Right lobe of liver (tissue), 6 donors: ENCODE measurements at regions not wholly inside any gene's neighbourhood (a gene's known extent, or its start where the extent isn't known, plus 50 kb on each side); places are given as distances from the start of the nearest gene placed in this dataset.

ENCODE experiments used
- ATAC-seq, 4 donors: fragments of 200-7000 bp; cut with Tn5 transposase; one replicate each; pipeline ENCODE4 v1.9.1; 2020; ENCODE audit warnings: mild to moderate bottlenecking in 4 of 4, moderate library complexity in 4 of 4
- DNase-seq, 3 donors: peaks; one replicate each; pipeline ENCODE4 v3.0.0-alpha.2; 2020
- H3K27ac ChIP-seq, 3 donors: fragments of 200-600 bp; one replicate each; pipeline ENCODE4 v1.8.0; 2022
- H3K27me3 ChIP-seq, 2 donors: fragments of 200-600 bp; one replicate each; pipeline ENCODE4 v1.8.0; 2022
- H3K36me3 ChIP-seq, 4 donors: fragments of 200-600 bp; sonication (generic) in 1 of 4; one replicate each; pipeline versions ENCODE4 v1.5.1 to v1.8.0; 2017 to 2022; ENCODE audit warnings: control low read depth in 1 of 4
- H3K4me1 ChIP-seq, 4 donors: fragments of 200-600 bp; sonication (generic) in 1 of 4; one replicate each; pipeline versions ENCODE4 v1.5.1 to v1.8.0; 2017 to 2022; ENCODE audit warnings: control low read depth in 1 of 4
- H3K4me3 ChIP-seq, 3 donors: fragments of 200-600 bp; one replicate each; pipeline ENCODE4 v1.8.0; 2022
- H3K9me3 ChIP-seq, 4 donors: fragments of 200-600 bp; sonication (generic) in 1 of 4; one replicate each; pipeline versions ENCODE4 v1.5.1 to v1.8.0; 2017 to 2022; ENCODE audit warnings: control low read depth in 1 of 4
- POLR2A ChIP-seq: fragments of 450-650 bp; IDR thresholded peaks from one replicate; pipeline ENCODE4 v1.6.1; 2017; ENCODE audit warnings: antibody characterized with exemption, mild to moderate bottlenecking
- WGBS: methylation state at CpG from one replicate; pipeline ENCODE4 v1.1.6; 2018; ENCODE audit warnings: low coverage, low lambda C conversion rate; ENCODE audit not compliant: insufficient coverage; ENCODE audit errors: missing lambda C conversion rate; 5-methylcytosine and 5-hydroxymethylcytosine counted together
- intact Hi-C, 2 donors: fragments of 100-400 bp; cut with DNase I; formaldehyde crosslinking; loops; one replicate each; pipeline versions ENCODE4 v1.11.2 to v1.14.1; 2022
- TF ChIP-seq, protein P1 (sequence below), 4 donors: fragments of 200-600 bp in 3 of 4; fragments of 450-650 bp in 1 of 4; IDR thresholded peaks; one replicate each; pipeline versions ENCODE4 v1.5.1 to v1.8.0; 2016 to 2022; ENCODE audit warnings: antibody characterized with exemption in 4 of 4, mild to moderate bottlenecking in 2 of 4
- donor health status: DM: no; HTN: yes; CAD: no.
- donor health status: DM: no; HTN: no; CAD: no.
- donor health status: DM: no; HTN: no; CAD: no.
- donor health status: DM: no; HTN: yes; CAD: no.
- donor health status: DM: no; HTN: yes; CAD: no.

DNA sequence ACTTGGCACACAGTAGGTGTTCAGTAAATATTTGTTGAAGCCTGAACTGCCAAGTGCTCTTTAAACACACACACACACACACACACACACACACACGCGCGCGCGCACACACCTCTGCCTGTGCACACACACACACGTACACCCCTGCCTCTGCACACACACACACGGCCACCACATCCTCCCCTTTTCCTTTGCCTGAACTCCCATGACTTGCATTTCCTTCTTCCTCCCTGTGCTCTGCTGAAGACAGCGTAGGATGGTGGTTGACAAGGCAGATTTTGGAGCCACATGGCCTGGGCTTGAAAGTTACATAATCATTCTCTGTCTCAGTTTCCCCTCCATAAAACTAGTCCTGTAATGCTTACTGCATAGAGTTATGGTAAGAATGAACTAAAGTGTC is 712.3 kb downstream of the PTPRU start:
- Histone ChIP-seq H3K4me1 (no peaks in the 10 kb centered on the region), H3K27ac (no peak overlapping the region), H3K4me3 (no peak overlapping the region), H3K36me3 (no peaks in the 10 kb centered on the region), H3K27me3 (no peaks in the 10 kb centered on the region), H3K9me3 (no peaks in the 10 kb centered on the region)
- WGBS = 30% methylated on average over 3 of the region's 8 CpGs
- intact Hi-C loops = no loop called here
- DNase-seq (no peak), ATAC-seq (peak; percentile 42 to 55 (median 42))
- TF ChIP-seq POLR2A = no peak
- TF ChIP-seq, protein P1, sequence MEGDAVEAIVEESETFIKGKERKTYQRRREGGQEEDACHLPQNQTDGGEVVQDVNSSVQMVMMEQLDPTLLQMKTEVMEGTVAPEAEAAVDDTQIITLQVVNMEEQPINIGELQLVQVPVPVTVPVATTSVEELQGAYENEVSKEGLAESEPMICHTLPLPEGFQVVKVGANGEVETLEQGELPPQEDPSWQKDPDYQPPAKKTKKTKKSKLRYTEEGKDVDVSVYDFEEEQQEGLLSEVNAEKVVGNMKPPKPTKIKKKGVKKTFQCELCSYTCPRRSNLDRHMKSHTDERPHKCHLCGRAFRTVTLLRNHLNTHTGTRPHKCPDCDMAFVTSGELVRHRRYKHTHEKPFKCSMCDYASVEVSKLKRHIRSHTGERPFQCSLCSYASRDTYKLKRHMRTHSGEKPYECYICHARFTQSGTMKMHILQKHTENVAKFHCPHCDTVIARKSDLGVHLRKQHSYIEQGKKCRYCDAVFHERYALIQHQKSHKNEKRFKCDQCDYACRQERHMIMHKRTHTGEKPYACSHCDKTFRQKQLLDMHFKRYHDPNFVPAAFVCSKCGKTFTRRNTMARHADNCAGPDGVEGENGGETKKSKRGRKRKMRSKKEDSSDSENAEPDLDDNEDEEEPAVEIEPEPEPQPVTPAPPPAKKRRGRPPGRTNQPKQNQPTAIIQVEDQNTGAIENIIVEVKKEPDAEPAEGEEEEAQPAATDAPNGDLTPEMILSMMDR (IDR thresholded peaks at IDR 0.05) = no peak

DNA sequence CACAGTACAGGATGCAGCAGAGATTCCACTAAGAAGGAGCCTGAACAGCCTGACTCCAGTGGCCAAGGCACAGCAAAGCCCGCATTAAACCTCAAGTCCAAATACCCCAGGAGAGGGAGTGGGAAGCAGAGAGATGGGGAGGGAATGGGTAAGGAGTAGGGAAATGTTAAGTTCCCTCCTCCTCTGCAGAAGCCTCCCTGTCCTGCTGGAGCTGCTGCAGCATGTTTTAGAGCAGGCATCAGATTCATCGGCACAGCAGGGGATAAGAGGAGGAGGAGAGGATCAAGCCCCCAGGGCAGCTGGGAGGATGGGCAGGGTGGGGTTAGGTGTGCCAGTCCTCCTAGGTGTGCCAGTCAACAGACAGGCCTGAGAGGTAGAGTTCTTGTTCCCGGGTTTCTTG is 709.7 kb downstream of the PTPRU start:
- intact Hi-C loops = no loop called here
- no peaks in the 10 kb centered on the region for H3K9me3 ChIP-seq
- ATAC-seq (no peak), DNase-seq (no peak)
- H3K27me3 ChIP-seq = no peaks in the 10 kb centered on the region
- H3K4me3 ChIP-seq = no peak overlapping the region
- TF ChIP-seq POLR2A = no peak
- no peak overlapping the region for H3K27ac ChIP-seq
- no peaks in the 10 kb centered on the region for H3K4me1 ChIP-seq
- 33% methylated on average over 2 of the region's 3 CpGs for WGBS
- no peaks in the 10 kb centered on the region for H3K36me3 ChIP-seq

DNA sequence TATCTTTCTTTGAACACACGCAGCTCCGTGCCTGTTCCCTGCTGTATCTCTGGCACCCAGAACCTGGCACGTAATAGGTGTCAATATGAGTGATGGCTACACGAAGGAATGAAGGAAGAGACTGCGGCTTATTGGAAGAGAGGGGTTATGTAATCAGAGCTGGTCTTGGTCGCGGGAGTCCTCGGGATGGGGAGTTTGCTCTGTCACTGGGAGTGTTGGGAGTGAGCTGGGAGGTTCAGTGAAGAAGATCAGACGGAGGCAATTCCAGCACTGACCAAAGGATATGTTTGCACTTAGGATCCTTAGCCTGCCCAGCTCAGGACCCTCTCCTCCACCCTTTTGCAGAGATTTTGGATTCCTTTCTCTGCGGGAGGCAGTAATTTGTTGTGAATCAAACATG is 709.1 kb downstream of the PTPRU start:
- WGBS = 27% methylated on average over 10 of the region's 10 CpGs
- H3K9me3 ChIP-seq = no peaks in the 10 kb centered on the region
- ATAC-seq (no peak), DNase-seq (no peak)
- no peaks in the 10 kb centered on the region for H3K36me3 ChIP-seq
- no peaks in the 10 kb centered on the region for H3K4me1 ChIP-seq
- no peak for TF ChIP-seq POLR2A
- TF ChIP-seq, protein P1 (IDR thresholded peaks at IDR 0.05) = no peak
- H3K4me3 ChIP-seq = no peak overlapping the region
- H3K27me3 ChIP-seq = no peaks in the 10 kb centered on the region
- no peak overlapping the region for H3K27ac ChIP-seq
- intact Hi-C loops = no loop called here

DNA sequence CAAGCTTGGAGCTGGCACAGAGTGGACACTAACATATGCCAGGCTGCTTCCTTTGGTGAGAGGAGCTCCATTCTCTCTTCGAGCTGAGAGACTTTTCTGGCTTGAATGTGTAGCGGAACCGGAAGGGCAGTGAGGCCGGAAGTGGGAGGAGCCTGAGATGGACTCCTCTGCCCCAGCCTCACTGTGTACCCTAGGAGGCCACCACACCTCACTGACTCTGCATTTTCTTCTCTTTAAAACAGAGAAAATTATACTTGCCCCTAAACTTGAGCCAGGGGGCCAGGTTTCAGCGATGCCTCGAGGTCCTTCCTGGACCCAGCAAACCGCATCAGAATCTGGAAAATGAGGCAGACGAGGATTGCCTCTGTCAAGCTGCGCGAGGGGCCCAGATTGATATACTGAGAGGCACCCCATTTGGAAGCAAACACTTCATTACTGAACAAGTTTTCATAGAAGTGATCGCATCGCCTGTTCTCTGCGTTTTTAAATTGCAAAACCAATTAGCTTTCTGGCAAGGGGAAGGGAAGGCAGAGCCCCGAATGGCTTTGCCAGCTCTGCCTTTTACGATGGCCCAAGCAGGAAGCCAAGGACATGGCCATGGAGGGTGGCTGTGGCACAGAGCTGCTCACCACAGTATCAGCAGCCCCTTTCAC is 708.1 kb downstream of the PTPRU start:
- Histone ChIP-seq H3K4me3 (no peak overlapping the region), H3K27me3 (no peaks in the 10 kb centered on the region), H3K9me3 (no peaks in the 10 kb centered on the region), H3K27ac (no peak overlapping the region), H3K36me3 (no peaks in the 10 kb centered on the region), H3K4me1 (no peaks in the 10 kb centered on the region)
- WGBS = 65% methylated on average over 13 of the region's 15 CpGs
- no peak for DNase-seq
- intact Hi-C loops = no loop called here
- ATAC-seq = no peak
- TF ChIP-seq POLR2A = no peak
- TF ChIP-seq, protein P1 (IDR thresholded peaks at IDR 0.05) = no peak

DNA sequence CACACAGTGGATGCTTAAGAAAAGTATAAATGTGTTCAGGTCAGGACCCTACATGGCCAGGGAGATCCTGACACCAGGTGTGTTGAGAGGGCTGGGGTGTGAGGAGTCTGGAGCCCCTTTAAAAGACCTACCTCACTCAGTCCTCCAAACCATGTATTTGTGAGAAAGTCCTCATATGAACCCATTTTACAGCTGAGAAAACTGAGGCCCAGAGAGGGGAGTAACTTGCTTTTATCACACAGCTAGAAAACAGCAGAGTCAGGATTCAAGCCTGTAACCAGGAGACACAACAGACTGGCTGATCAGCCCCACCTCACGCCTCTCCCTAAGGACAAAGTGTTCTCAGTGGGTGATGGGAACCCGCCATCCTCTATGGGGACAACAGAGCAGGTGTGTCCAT is 706.7 kb downstream of the PTPRU start:
- Histone ChIP-seq H3K36me3 (no peaks in the 10 kb centered on the region), H3K4me1 (no peaks in the 10 kb centered on the region), H3K27me3 (no peaks in the 10 kb centered on the region), H3K27ac (no peak overlapping the region), H3K9me3 (no peaks in the 10 kb centered on the region), H3K4me3 (no peak overlapping the region)
- TF ChIP-seq POLR2A = no peak
- TF ChIP-seq, protein P1 (IDR thresholded peaks at IDR 0.05) = no peak
- no peak for ATAC-seq
- WGBS = no CpG with 5 or more reads among the region's 2 CpGs
- intact Hi-C loops = no loop called here
- no peak for DNase-seq
